GM19463 (cell line): ENCODE measurements at regions not wholly inside any gene's neighbourhood (a gene's known extent, or its start where the extent isn't known, plus 50 kb on each side); places are given as distances from the start of the nearest gene placed in this dataset.

ENCODE experiments used
- ATAC-seq: cut with Tn5 transposase; IDR thresholded peaks from one replicate; pipeline ENCODE4 v1.9.1; 2021; ENCODE audit warnings: mild to moderate bottlenecking, moderate library complexity; ENCODE audit not compliant: unreplicated experiment

- ATAC-seq, result no peak
Observed at GRCh38 chr4:126268106-126268505, 953.4 kb downstream of the FAT4 start.

- ATAC-seq, result no peak
Observed at GRCh38 chr4:126269106-126269505, 954.4 kb downstream of the FAT4 start.

GRCh38 chr4:126271292-126271691 lies 956.5 kb downstream of the FAT4 start:
- ATAC-seq, result no peak

GRCh38 chr4:126273746-126274145 lies 959.0 kb downstream of the FAT4 start:
- no peak for ATAC-seq

- ATAC-seq, result no peak
Observed at GRCh38 chr4:126291886-126292285, 977.1 kb downstream of the FAT4 start.

- ATAC-seq, result no peak
Observed at GRCh38 chr4:126298271-126298670, 983.5 kb downstream of the FAT4 start.

GRCh38 chr4:126306152-126306869 lies 991.6 kb downstream of the FAT4 start:
- ATAC-seq, result no peak

GRCh38 chr4:126318376-126318775 lies 1003.6 kb downstream of the FAT4 start:
- ATAC-seq, result no peak

GRCh38 chr4:126328914-126329313 lies 1014.2 kb downstream of the FAT4 start:
- ATAC-seq, result no peak

GRCh38 chr4:126338548-126338947 lies 1023.8 kb downstream of the FAT4 start:
- ATAC-seq, result no peak

- no peak for ATAC-seq
Observed at GRCh38 chr4:126341927-126342326, 1027.2 kb downstream of the FAT4 start.

- no peak for ATAC-seq
Observed at GRCh38 chr4:126344472-126344871, 1029.7 kb downstream of the FAT4 start.

GRCh38 chr4:126346654-126347053 lies 1031.9 kb downstream of the FAT4 start:
- ATAC-seq, result no peak

- no peak for ATAC-seq
Observed at GRCh38 chr4:126354784-126355183, 1040.0 kb downstream of the FAT4 start.

GRCh38 chr4:126358041-126358440 lies 1043.3 kb downstream of the FAT4 start:
- no peak for ATAC-seq

- no peak for ATAC-seq
Observed at GRCh38 chr4:126361287-126361686, 1046.5 kb downstream of the FAT4 start.

- ATAC-seq, result no peak
Observed at GRCh38 chr4:126364311-126364911, 1049.7 kb downstream of the FAT4 start.

- ATAC-seq, result no peak
Observed at GRCh38 chr4:126369076-126369475, 1054.3 kb downstream of the FAT4 start.

GRCh38 chr4:126372634-126373033 lies 1057.9 kb downstream of the FAT4 start:
- ATAC-seq, result no peak

GRCh38 chr4:126375462-126376054 lies 1060.8 kb downstream of the FAT4 start:
- no peak for ATAC-seq

- ATAC-seq, result no peak
Observed at GRCh38 chr4:126385954-126386353, 1071.2 kb downstream of the FAT4 start.

GRCh38 chr4:126386512-126386911 lies 1071.8 kb downstream of the FAT4 start:
- no peak for ATAC-seq
